ENCODE measurements at regions not wholly inside any gene's neighbourhood (a gene's known extent, or its start where the extent isn't known, plus 50 kb on each side); places are given as distances from the start of the nearest gene placed in this dataset.

DNA sequence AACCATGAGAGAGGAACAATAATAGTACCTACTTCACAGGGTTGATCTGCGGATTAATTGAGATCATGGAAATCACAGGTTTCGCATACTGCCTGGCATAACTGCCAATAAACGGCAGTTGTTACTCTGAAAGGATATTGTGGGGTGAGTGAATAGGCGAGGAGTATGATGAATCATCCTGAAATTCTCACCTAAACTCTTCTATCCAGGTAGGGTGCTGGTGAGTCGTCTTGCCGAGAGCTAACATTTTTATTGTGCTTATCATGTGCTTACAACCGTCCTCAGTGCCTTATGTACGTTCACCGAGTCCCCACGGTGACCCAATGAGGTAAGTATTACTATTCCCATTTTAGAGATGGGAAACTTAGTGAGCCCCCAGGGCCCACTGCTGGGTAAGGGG lies 52.4 kb upstream of the SRGAP3 start (continued):
- TF ChIP-seq ZNF462 (CRISPR knock-in tag; IDR thresholded peaks at IDR 0.05) (no peak), CREB1 (CRISPR knock-in tag; IDR thresholded peaks at IDR 0.05; ENCODE audit: low read depth) (no peak), EZH2 (IDR thresholded peaks at IDR 0.05; ENCODE audit: low read depth, unreplicated experiment) (no peak)
- TF ChIP-seq, protein P1, sequence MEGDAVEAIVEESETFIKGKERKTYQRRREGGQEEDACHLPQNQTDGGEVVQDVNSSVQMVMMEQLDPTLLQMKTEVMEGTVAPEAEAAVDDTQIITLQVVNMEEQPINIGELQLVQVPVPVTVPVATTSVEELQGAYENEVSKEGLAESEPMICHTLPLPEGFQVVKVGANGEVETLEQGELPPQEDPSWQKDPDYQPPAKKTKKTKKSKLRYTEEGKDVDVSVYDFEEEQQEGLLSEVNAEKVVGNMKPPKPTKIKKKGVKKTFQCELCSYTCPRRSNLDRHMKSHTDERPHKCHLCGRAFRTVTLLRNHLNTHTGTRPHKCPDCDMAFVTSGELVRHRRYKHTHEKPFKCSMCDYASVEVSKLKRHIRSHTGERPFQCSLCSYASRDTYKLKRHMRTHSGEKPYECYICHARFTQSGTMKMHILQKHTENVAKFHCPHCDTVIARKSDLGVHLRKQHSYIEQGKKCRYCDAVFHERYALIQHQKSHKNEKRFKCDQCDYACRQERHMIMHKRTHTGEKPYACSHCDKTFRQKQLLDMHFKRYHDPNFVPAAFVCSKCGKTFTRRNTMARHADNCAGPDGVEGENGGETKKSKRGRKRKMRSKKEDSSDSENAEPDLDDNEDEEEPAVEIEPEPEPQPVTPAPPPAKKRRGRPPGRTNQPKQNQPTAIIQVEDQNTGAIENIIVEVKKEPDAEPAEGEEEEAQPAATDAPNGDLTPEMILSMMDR (conservative IDR thresholded peaks at IDR 0.05; ENCODE audit: low read depth in 2 of 2), result no peak

- Histone ChIP-seq H3K27me3 (ENCODE audit: insufficient read depth) (peaks cover 7% of the 10 kb centered on the region; the same call in 1 of the 2 replicates), H2AFZ (peak overlapping the region; percentile 99), H3K27ac (ENCODE audit: low read depth) (no peak overlapping the region), H3K4me1 (ENCODE audit: insufficient read depth) (peaks cover 10% of the 10 kb centered on the region; the same call in 1 of the 2 replicates), H3K79me2 (replicated peaks; ENCODE audit: insufficient read depth) (no peaks in the 10 kb centered on the region), H3F3A (replicated peaks; ENCODE audit: low read depth) (no peaks in the 10 kb centered on the region), H4K20me1 (replicated peaks; ENCODE audit: insufficient read depth) (no peaks in the 10 kb centered on the region), H3K4me2 (peak overlapping the region; percentile 86), H3K4me3 (peak overlapping the region; percentile 57), H3K36me3 (ENCODE audit: insufficient read depth) (no peaks in the 10 kb centered on the region), H3K9me2 (ENCODE audit: insufficient read depth) (0 out of 2 replicates have a peak, but pooled peaks cover 10% of the 10 kb centered on the region)
- TF ChIP-seq, protein P1 (conservative IDR thresholded peaks at IDR 0.05; ENCODE audit: low read depth in 2 of 2), result peak; percentile 97
- TF ChIP-seq CREB1 (CRISPR knock-in tag; IDR thresholded peaks at IDR 0.05; ENCODE audit: low read depth) (0 out of 2 replicates have a peak, but pooled peaks have one; percentile 21), REST (IDR thresholded peaks at IDR 0.05; ENCODE audit: unreplicated experiment) (no peak)
- peak; percentile 97 for DNase-seq (ENCODE audit: low spot score)
- H3K27me3 Mint-ChIP-seq (ENCODE audit: insufficient read depth, low read depth, poor library complexity), result peaks cover 9% of the 10 kb centered on the region
- peaks cover 5% of the 10 kb centered on the region for H3K4me1 Mint-ChIP-seq
- peak; percentile 93 for ATAC-seq
- H3K4me3 Mint-ChIP-seq, result peak overlapping the region; percentile 73
- no peak overlapping the region for H3K27ac Mint-ChIP-seq
- H3K36me3 Mint-ChIP-seq (ENCODE audit: low read depth), result peaks cover 5% of the 10 kb centered on the region; the same call in 1 of the 3 replicates
- H3K9me3 Mint-ChIP-seq, result peaks cover 5% of the 10 kb centered on the region; the same call in 2 of the 3 replicates
These were observed 53.2 kb upstream of the SRGAP3 start for GRCh38 chr3:9302425-9303181.
